ENCODE measurements at regions not wholly inside any gene's neighbourhood (a gene's known extent, or its start where the extent isn't known, plus 50 kb on each side); places are given as distances from the start of the nearest gene placed in this dataset.

DNA sequence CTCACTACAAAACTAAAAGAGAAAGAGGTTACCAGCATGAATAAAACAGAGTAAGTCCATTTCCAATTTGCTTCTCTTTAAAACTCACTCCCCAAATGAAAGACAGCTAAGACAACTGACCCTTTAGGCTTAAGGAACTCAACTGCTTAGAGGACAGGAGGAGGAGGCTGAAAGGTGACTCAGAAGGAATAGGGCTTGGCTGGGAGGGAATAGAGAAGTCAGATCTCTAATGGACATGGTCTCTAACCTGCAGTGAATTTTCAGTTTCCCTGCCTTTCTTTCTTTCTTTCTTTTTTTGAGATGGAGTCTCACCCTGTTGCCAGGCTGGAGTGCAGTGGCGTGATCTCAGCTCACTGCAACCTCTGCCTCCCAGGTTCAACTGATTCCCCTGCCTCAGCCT is 261.8 kb upstream of the CLINT1 start:
- Histone ChIP-seq H3K27me3 (no peaks in the 10 kb centered on the region), H3K4me3 (no peak overlapping the region), H3K4me1 (peaks cover 0 to 5% (median 2%) of the 10 kb centered on the region in 4 donors), H3K9me3 (no peaks in the 10 kb centered on the region), H3K36me3 (no peaks in the 10 kb centered on the region), H3K27ac (replicated peaks in 1 of 4) (peak overlapping the region in 1 of 4 donors; percentile 30)
- intact Hi-C loops (cut with DNase I), result no loop called here
- TF ChIP-seq, protein P1, sequence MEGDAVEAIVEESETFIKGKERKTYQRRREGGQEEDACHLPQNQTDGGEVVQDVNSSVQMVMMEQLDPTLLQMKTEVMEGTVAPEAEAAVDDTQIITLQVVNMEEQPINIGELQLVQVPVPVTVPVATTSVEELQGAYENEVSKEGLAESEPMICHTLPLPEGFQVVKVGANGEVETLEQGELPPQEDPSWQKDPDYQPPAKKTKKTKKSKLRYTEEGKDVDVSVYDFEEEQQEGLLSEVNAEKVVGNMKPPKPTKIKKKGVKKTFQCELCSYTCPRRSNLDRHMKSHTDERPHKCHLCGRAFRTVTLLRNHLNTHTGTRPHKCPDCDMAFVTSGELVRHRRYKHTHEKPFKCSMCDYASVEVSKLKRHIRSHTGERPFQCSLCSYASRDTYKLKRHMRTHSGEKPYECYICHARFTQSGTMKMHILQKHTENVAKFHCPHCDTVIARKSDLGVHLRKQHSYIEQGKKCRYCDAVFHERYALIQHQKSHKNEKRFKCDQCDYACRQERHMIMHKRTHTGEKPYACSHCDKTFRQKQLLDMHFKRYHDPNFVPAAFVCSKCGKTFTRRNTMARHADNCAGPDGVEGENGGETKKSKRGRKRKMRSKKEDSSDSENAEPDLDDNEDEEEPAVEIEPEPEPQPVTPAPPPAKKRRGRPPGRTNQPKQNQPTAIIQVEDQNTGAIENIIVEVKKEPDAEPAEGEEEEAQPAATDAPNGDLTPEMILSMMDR (IDR thresholded peaks at IDR 0.05), result no peak
- TF ChIP-seq POLR2AphosphoS5 (IDR thresholded peaks at IDR 0.05) (no peak), EP300 (IDR thresholded peaks at IDR 0.05) (no peak), POLR2A (IDR thresholded peaks at IDR 0.05; ENCODE audit: low read depth) (no peak)
- 100% methylated on average over 1 of the region's 1 CpG for WGBS
- no peak for DNase-seq (ENCODE audit: extremely low spot score)

DNA sequence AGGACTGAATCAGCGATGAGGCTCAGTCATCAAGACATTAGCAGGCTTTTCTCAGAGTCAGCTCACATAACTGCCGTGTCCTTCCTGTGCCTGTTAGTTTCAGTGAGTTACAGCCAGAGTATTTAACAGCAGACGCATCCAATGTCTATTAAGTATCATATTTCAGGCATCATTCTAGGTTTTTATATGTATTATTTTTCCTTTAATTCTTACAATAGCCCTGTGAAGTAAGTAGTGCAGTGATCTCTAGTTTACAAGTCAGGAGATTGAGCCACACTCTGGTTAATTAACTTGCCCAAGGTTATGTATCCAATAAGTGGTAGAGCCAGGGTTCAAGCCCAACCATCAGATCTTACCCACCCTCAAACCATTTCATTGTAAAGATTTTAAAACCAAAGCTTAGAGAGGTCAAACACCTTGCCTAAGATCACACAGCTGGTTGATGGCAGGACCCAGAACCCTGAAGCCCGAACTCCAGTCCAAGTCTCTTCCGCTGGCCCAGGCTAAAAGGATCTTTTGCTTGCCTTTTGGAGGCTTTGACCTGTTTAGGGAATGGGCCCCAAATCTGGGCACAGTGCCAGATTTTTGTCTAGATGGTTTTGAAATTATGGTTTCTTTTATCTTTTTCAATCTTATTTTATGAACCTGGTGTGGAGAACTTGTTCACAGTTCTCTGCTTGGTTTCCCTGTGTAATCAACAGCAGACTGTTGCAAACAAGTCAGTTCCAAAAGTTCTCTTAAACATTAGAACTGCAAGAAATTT is 261.2 kb upstream of the CLINT1 start:
- H3K4me3 ChIP-seq, result no peak overlapping the region
- 45% methylated on average over 5 of the region's 5 CpGs for WGBS
- intact Hi-C loops (cut with DNase I), result no loop called here
- no peak for DNase-seq (ENCODE audit: extremely low spot score)
- no peaks in the 10 kb centered on the region for H3K36me3 ChIP-seq
- no peaks in the 10 kb centered on the region for H3K27me3 ChIP-seq
- TF ChIP-seq EP300 (IDR thresholded peaks at IDR 0.05) (no peak), POLR2A (IDR thresholded peaks at IDR 0.05; ENCODE audit: low read depth) (no peak), POLR2AphosphoS5 (IDR thresholded peaks at IDR 0.05) (no peak)
- H3K27ac ChIP-seq (replicated peaks in 1 of 4), result peak overlapping the region in 1 of 4 donors; percentile 30
- no peaks in the 10 kb centered on the region for H3K9me3 ChIP-seq
- H3K4me1 ChIP-seq, result peaks cover 0 to 5% (median 2%) of the 10 kb centered on the region in 4 donors

DNA sequence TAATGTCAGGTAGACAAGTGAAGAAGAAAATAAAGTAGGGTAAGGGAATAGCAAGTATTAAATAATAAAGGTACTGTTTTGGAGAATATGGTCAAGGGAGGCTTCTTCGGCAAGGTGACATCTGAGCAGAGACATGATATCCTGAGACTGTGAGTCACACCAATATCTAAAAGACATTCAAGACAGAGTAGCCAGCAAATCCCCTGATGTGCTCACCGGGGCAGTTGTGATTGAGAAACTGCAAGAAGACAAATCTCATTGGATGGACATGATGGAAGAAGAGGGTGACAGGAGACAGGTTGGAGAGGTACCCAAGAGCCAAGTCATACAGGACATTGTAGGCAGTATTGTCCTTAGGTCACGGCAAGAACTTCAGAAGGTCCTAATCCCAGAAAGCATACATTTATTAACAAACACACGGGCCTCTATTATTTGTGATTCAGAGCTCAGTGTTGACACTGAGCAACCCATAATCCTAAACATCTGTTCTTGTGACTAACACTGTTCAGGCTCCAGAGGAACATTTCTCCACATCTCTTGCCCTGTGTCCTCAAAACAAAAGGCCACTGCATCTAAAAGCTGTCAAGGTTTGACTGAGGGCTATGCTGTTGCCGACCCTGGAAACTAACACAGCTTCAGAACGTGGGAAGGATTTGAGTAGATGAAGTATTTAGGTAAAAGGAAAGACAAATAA is 258.7 kb upstream of the CLINT1 start:
- Histone ChIP-seq H3K9me3 (no peaks in the 10 kb centered on the region), H3K4me3 (no peak overlapping the region), H3K36me3 (no peaks in the 10 kb centered on the region), H3K4me1 (peaks cover 0 to 5% (median 2%) of the 10 kb centered on the region in 4 donors), H3K27ac (replicated peaks in 1 of 4) (no peak overlapping the region), H3K27me3 (no peaks in the 10 kb centered on the region)
- DNase-seq (ENCODE audit: extremely low spot score), result no peak
- TF ChIP-seq POLR2A (IDR thresholded peaks at IDR 0.05; ENCODE audit: low read depth), result no peak
- no peak for TF ChIP-seq EP300 (IDR thresholded peaks at IDR 0.05)
- TF ChIP-seq, protein P1 (IDR thresholded peaks at IDR 0.05), result no peak
- no peak for TF ChIP-seq POLR2AphosphoS5 (IDR thresholded peaks at IDR 0.05)
- intact Hi-C loops (cut with DNase I), result no loop called here
- WGBS, result 73% methylated on average over 6 of the region's 6 CpGs

DNA sequence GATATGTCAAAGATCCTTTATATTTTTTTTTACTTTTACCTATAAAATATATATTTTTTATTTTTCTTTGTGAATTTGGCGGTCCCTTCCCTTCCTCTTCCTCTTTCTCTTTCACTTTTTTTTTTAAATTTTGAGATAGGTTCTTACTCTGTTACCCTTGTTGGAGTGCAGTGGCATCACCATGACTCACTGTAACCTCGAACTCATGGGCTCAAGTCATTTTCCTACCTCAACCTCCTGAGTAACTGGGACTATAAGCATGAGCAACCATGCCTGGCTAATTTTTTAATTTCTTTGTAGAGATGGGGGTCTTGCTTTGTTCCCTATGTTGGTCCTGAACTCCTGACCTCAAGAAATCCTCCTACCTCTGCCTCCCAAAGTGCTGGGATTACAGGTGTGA is 258.0 kb upstream of the CLINT1 start:
- Histone ChIP-seq H3K4me3 (no peak overlapping the region), H3K27me3 (no peaks in the 10 kb centered on the region), H3K36me3 (no peaks in the 10 kb centered on the region), H3K9me3 (no peaks in the 10 kb centered on the region), H3K4me1 (peaks cover 0 to 5% (median 2%) of the 10 kb centered on the region in 4 donors), H3K27ac (replicated peaks in 1 of 4) (no peak overlapping the region)
- TF ChIP-seq EP300 (IDR thresholded peaks at IDR 0.05) (no peak), POLR2AphosphoS5 (IDR thresholded peaks at IDR 0.05) (no peak), POLR2A (IDR thresholded peaks at IDR 0.05; ENCODE audit: low read depth) (no peak)
- TF ChIP-seq, protein P1 (IDR thresholded peaks at IDR 0.05), result no peak
- DNase-seq (ENCODE audit: extremely low spot score), result no peak
- WGBS, result 80% methylated on average over 2 of the region's 2 CpGs
- intact Hi-C loops (cut with DNase I), result no loop called here

DNA sequence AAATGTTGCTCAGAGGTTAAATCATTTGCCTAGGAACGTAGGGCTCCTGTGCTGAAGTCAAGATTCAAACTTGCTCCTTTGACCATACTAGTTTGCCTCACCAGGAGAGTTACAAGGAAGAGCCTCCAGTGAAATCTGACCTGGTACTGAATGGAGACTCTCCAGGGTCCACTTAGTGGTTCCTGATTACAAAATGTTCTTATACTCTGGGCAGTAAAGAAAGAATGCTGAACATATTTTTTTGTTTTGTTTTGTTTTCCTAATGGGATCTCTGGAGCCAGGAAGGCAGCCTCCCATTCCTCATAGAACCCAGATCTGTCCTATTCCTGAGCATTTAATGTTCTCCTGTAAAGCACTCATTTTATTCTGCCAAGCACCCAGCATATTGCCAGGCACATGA is 256.5 kb upstream of the CLINT1 start:
- no peak for DNase-seq (ENCODE audit: extremely low spot score)

More for the DNA sequence above, 256.5 kb upstream of the CLINT1 start:
- Histone ChIP-seq H3K27ac (replicated peaks in 1 of 4) (no peak overlapping the region), H3K9me3 (no peaks in the 10 kb centered on the region), H3K27me3 (no peaks in the 10 kb centered on the region), H3K4me3 (no peak overlapping the region), H3K36me3 (no peaks in the 10 kb centered on the region), H3K4me1 (peaks cover 0 to 3% (median under 1%) of the 10 kb centered on the region in 4 donors)
- TF ChIP-seq, protein P1 (IDR thresholded peaks at IDR 0.05), result no peak
- no peak for TF ChIP-seq EP300 (IDR thresholded peaks at IDR 0.05)
- TF ChIP-seq POLR2AphosphoS5 (IDR thresholded peaks at IDR 0.05), result no peak
- TF ChIP-seq POLR2A (IDR thresholded peaks at IDR 0.05; ENCODE audit: low read depth), result no peak
- WGBS, result 82% methylated on average over 1 of the region's 1 CpG
- intact Hi-C loops (cut with DNase I), result no loop called here

Data from esophagus muscularis mucosa (tissue), 4 donors.